Neural cell (in vitro differentiated cells): ENCODE measurements at regions not wholly inside any gene's neighbourhood (a gene's known extent, or its start where the extent isn't known, plus 50 kb on each side); places are given as distances from the start of the nearest gene placed in this dataset.

Experiments used
- H2AFZ ChIP-seq: fragments of 200-600, 300-800 bp; sonication (generic), shearing (Covaris generic); 2 replicates; pipeline ENCODE4 v1.6.0; 2014; ENCODE audit warnings: low read depth, mild to moderate bottlenecking, antibody characterized with exemption, low read length, moderate library complexity
- H3F3A ChIP-seq: fragments of 200-600 bp; shearing (Covaris generic); 2 replicates; pipeline ENCODE4 v1.6.1; 2016; ENCODE audit warnings: mild to moderate bottlenecking, moderate library complexity, mixed read lengths, antibody characterized with exemption, low read length; ENCODE audit not compliant: insufficient read depth, poor library complexity, severe bottlenecking
- H3K27ac ChIP-seq: fragments of 200-600, 300-800 bp; sonication (generic), shearing (Covaris generic); 2 replicates; pipeline ENCODE4 v1.5.1; 2014; ENCODE audit warnings: mild to moderate bottlenecking, low read length, moderate library complexity
- H3K27me3 ChIP-seq: fragments of 300-800, 200-600 bp; sonication (generic), shearing (Covaris generic); 2 replicates; pipeline ENCODE4 v1.6.0; 2014; ENCODE audit warnings: mild to moderate bottlenecking, low read depth, low read length, moderate library complexity; ENCODE audit not compliant: insufficient read depth
- H3K36me3 ChIP-seq: fragments of 300-800, 200-600 bp; sonication (generic), shearing (Covaris generic); 2 replicates; pipeline ENCODE4 v1.5.1; 2014; ENCODE audit warnings: mild to moderate bottlenecking, antibody characterized with exemption, low read length, moderate library complexity; ENCODE audit not compliant: insufficient read depth
- H3K4me2 ChIP-seq: fragments of 300-800, 200-600 bp; sonication (generic), shearing (Covaris generic); 2 replicates; pipeline ENCODE4 v1.6.0; 2014; ENCODE audit warnings: mild to moderate bottlenecking, low read length
- H3K4me3 ChIP-seq: fragments of 300-800, 200-600 bp; sonication (generic), shearing (Covaris generic); 2 replicates; pipeline ENCODE4 v1.5.1; 2014; ENCODE audit warnings: mild to moderate bottlenecking, low read length, moderate library complexity
- H3K79me2 ChIP-seq: fragments of 200-600 bp; shearing (Covaris generic); replicated peaks from 2 replicates; pipeline ENCODE4 v1.6.0; 2014; ENCODE audit warnings: mild to moderate bottlenecking, low read length, moderate library complexity; ENCODE audit not compliant: insufficient read depth
- H3K9ac ChIP-seq: fragments of 300-800, 200-600 bp; sonication (generic), shearing (Covaris generic); 2 replicates; pipeline ENCODE4 v1.6.1; 2016; ENCODE audit warnings: mild to moderate bottlenecking, low read length, mixed read lengths
- H3K9me2 ChIP-seq: fragments of 200-600 bp; shearing (Covaris generic); 2 replicates; pipeline ENCODE4 v1.6.1; 2016; ENCODE audit warnings: mild to moderate bottlenecking, low read length, mixed read lengths; ENCODE audit not compliant: insufficient read depth
- H3K9me3 ChIP-seq: fragments of 200-600, 300-800 bp; sonication (generic), shearing (Covaris generic); 2 replicates; pipeline ENCODE4 v1.6.1; 2016; ENCODE audit warnings: mild to moderate bottlenecking, mixed run types, low read length, moderate library complexity, mixed read lengths
- H4K20me1 ChIP-seq: fragments of 200-600 bp; shearing (Covaris generic); 2 replicates; pipeline ENCODE4 v1.6.1; 2016; ENCODE audit warnings: mild to moderate bottlenecking, mixed run types; ENCODE audit not compliant: insufficient read depth
- CTCF ChIP-seq: fragments of 450-650 bp; IDR thresholded peaks from 2 replicates; pipeline ENCODE4 v1.5.1; 2014; ENCODE audit warnings: antibody characterized with exemption, mild to moderate bottlenecking, moderate library complexity; ENCODE audit not compliant: poor library complexity, severe bottlenecking
- EP300 ChIP-seq: fragments of 450-650 bp; conservative IDR thresholded peaks from 2 replicates; pipeline ENCODE4 v1.6.1; 2014; ENCODE audit warnings: antibody characterized with exemption, mild to moderate bottlenecking, moderate library complexity; ENCODE audit not compliant: poor library complexity, severe bottlenecking
- EZH2 ChIP-seq: fragments of 200-600, 300-800 bp; shearing (Covaris generic), sonication (generic); IDR thresholded peaks from 2 replicates; pipeline ENCODE4 v1.6.1; 2014; ENCODE audit warnings: antibody characterized with exemption, low read length, borderline replicate concordance, mild to moderate bottlenecking; ENCODE audit not compliant: insufficient read depth, poor library complexity, severe bottlenecking
- MXI1 ChIP-seq: fragments of 450-650 bp; conservative IDR thresholded peaks from 2 replicates; pipeline ENCODE4 v1.6.1; 2014; ENCODE audit warnings: antibody characterized with exemption, mild to moderate bottlenecking; ENCODE audit not compliant: poor library complexity, severe bottlenecking
- POLR2AphosphoS5 ChIP-seq: IDR thresholded peaks from 2 replicates; pipeline ENCODE4 v1.6.1; 2012
- RAD21 ChIP-seq: fragments of 450-650 bp; conservative IDR thresholded peaks from 2 replicates; pipeline ENCODE4 v1.6.1; 2014; ENCODE audit warnings: antibody characterized with exemption, mild to moderate bottlenecking, moderate library complexity
- REST ChIP-seq: IDR thresholded peaks from 2 replicates; pipeline ENCODE4 v1.6.1; 2012; ENCODE audit warnings: borderline replicate concordance
- SMC3 ChIP-seq: fragments of 450-650 bp; conservative IDR thresholded peaks from 2 replicates; pipeline ENCODE4 v1.6.1; 2014; ENCODE audit warnings: antibody characterized with exemption, mild to moderate bottlenecking, moderate library complexity; ENCODE audit not compliant: poor library complexity
- TAF1 ChIP-seq: IDR thresholded peaks from 2 replicates; pipeline ENCODE4 v1.6.1; 2012; ENCODE audit warnings: low read depth

- no peak for TF ChIP-seq TAF1
- no peak for TF ChIP-seq POLR2AphosphoS5
- TF ChIP-seq SMC3: no peak
- TF ChIP-seq MXI1: no peak
- TF ChIP-seq EP300: no peak
- no peak for TF ChIP-seq RAD21
- TF ChIP-seq EZH2: no peak
- TF ChIP-seq CTCF: no peak
- Histone ChIP-seq H3K4me3 (no peak overlapping the region), H4K20me1 (no peaks in the 10 kb centered on the region), H3K36me3 (no peaks in the 10 kb centered on the region), H3K27me3 (no peaks in the 10 kb centered on the region), H3K9ac (no peak overlapping the region), H3K4me2 (no peak overlapping the region), H3K9me3 (no peaks in the 10 kb centered on the region), H3K79me2 (no peaks in the 10 kb centered on the region), H3F3A (no peaks in the 10 kb centered on the region), H2AFZ (no peak overlapping the region), H3K27ac (no peak overlapping the region), H3K9me2 (no peaks in the 10 kb centered on the region)
These were observed 794.7 kb downstream of the DHX35 start for GRCh38 chr20:39756828-39757227.

GRCh38 chr20:39756369-39756768 is 794.2 kb downstream of the DHX35 start:
- Histone ChIP-seq H2AFZ (no peak overlapping the region), H3K9me2 (no peaks in the 10 kb centered on the region), H3K27ac (no peak overlapping the region), H3K79me2 (no peaks in the 10 kb centered on the region), H3K9me3 (no peaks in the 10 kb centered on the region), H3F3A (no peaks in the 10 kb centered on the region), H3K27me3 (no peaks in the 10 kb centered on the region), H3K4me2 (no peak overlapping the region), H3K36me3 (no peaks in the 10 kb centered on the region), H4K20me1 (no peaks in the 10 kb centered on the region), H3K4me3 (no peak overlapping the region), H3K9ac (no peak overlapping the region)
- TF ChIP-seq MXI1 (no peak), EP300 (no peak)

GRCh38 chr20:39752262-39752876 is 790.2 kb downstream of the DHX35 start:
- H4K20me1 ChIP-seq: no peaks in the 10 kb centered on the region
- H3K4me2 ChIP-seq: no peak overlapping the region
- no peak overlapping the region for H3K9ac ChIP-seq
- H3K9me3 ChIP-seq: no peaks in the 10 kb centered on the region
- no peaks in the 10 kb centered on the region for H3K79me2 ChIP-seq
- H3K27me3 ChIP-seq: no peaks in the 10 kb centered on the region
- H3K27ac ChIP-seq: no peak overlapping the region
- TF ChIP-seq POLR2AphosphoS5 (no peak), REST (no peak), CTCF (no peak), TAF1 (no peak), EP300 (no peak), EZH2 (no peak), SMC3 (no peak), MXI1 (no peak), RAD21 (no peak)
- H3K4me3 ChIP-seq: no peak overlapping the region
- no peak overlapping the region for H2AFZ ChIP-seq
- no peaks in the 10 kb centered on the region for H3F3A ChIP-seq
- H3K9me2 ChIP-seq: no peaks in the 10 kb centered on the region
- no peaks in the 10 kb centered on the region for H3K36me3 ChIP-seq
